HG02938 (cell line): ENCODE measurements at regions not wholly inside any gene's neighbourhood (a gene's known extent, or its start where the extent isn't known, plus 50 kb on each side); places are given as distances from the start of the nearest gene placed in this dataset.
"Not testable (repeated sequence)": the region's sequence is repeated elsewhere in the genome, so short reads cannot be mapped to it uniquely, and the experiment has no call there.

ENCODE experiments used
- ATAC-seq: cut with Tn5 transposase; IDR thresholded peaks from one replicate; pipeline ENCODE4 v1.9.1; 2021; ENCODE audit warnings: mild to moderate bottlenecking, moderate library complexity; ENCODE audit not compliant: unreplicated experiment

DNA sequence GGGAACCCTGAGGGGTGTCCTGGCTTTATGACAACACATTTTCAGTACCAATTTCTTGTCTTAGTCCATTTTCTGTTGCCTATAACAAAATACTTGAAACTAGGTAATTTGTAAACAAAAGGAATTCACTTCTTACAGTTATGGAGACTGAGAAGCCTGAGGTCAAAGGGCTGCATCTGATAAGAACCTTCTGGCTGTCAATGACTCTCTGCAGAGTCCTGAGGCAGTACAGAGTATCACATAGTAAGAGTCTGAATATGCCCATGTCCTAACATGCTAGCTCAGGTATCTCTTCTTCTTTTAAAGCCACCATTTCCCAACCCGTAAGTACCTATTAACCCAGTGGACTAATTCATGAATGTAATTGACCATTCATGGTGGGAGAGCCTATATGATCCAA lies 1458.6 kb upstream of the EYS start:
- ATAC-seq = no peak

- ATAC-seq = no peak
These were observed 1453.8 kb upstream of the EYS start for GRCh38 chr6:67160820-67161219.

GRCh38 chr6:67141005-67141404 lies 1434.0 kb upstream of the EYS start:
- no peak for ATAC-seq

DNA sequence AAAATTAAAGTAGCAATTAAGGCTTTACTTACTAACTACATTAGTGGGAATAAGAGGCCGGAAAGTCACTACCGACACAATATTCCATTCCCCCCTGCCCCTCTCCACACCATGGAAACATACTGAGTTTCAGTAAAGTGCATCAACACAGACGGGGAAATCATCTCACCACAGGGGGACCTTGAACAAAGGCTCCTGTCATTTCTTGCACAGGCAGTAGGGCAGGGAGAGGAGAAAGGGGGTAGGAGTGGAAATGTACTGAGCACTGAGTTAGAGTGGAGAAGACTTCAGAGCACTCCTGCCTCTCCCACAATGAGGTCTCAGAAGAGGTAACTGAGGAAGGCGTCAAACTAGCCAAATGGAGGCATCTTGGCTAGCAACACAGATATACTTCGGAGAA lies 1426.9 kb upstream of the EYS start:
- ATAC-seq = no peak

- ATAC-seq = no peak
These were observed 1424.8 kb upstream of the EYS start for GRCh38 chr6:67131827-67132226.

DNA sequence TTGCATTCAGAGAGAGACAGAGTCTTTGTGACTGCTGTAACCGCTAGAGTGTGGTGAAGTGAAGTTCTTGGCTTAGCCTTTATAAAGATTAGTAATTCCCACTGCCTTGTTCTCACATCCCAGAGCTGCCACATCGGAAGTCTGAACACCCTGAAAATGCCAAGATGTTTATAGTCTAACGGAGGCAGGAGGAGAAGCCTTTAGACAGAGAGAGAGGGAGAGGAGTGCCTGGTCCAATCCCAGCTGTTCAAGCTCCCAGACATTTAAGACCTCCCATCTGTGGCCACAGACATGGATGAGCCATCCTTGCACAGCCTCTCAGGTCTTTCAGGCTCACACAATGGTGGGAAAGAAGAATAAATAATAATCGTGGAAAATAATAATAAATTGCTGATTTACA lies 1422.8 kb upstream of the EYS start:
- ATAC-seq = no peak

- ATAC-seq = no peak
These were observed 1420.0 kb upstream of the EYS start for GRCh38 chr6:67127041-67127440.

DNA sequence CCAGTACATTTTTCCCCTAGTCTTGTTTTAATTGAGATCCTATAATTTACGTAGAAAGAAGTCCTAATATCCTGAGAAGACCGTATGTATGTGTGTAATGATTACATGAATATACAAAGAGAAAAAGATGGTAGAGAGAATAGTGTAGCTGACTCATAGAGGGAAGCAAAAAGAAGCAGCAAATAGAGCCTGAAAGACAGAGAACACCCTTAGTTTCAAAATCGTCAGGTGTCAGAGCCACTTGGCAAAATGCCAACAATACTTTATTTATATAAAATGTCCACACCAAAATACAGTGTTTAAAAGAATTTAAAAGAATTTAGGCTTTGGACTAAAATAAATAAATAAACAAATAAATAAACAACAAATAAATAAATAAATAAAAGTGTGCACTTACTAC lies 1414.1 kb upstream of the EYS start:
- no peak for ATAC-seq

GRCh38 chr6:67112120-67112519 lies 1405.1 kb upstream of the EYS start:
- no peak for ATAC-seq

GRCh38 chr6:67102743-67103142 lies 1395.7 kb upstream of the EYS start:
- no peak for ATAC-seq

DNA sequence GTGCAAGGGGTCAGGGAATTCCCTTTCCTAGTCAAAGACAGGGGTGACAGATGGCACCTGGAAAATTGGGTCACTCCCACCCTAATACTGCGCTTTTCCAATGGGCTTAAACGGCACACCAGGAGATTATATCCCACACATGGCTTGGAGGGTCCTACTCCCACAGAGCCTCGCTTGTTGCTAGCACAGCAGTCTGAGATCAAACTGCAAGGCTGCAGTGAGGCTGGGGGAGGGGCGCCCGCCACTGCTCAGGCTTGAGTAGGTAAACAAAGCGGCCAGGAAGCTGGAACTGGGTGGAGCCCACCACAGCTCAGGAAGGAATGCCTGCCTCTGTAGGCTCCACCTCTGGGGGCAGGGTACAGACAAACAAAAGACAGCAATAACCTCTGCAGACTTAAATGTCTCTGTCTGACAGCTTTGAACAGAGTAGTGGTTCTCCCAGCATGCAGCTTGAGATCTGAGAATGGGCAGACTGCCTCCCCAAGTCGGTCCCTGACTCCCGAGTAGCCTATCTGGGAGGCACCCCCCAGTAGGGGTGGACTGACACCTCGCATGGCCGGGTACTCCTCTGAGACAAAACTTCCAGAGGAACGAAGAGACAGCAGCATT lies 1388.7 kb upstream of the EYS start:
- ATAC-seq = not testable (repeated sequence)

GRCh38 chr6:67094431-67094946 lies 1387.5 kb upstream of the EYS start:
- ATAC-seq = no peak

GRCh38 chr6:67073938-67074337 lies 1366.9 kb upstream of the EYS start:
- no peak for ATAC-seq

DNA sequence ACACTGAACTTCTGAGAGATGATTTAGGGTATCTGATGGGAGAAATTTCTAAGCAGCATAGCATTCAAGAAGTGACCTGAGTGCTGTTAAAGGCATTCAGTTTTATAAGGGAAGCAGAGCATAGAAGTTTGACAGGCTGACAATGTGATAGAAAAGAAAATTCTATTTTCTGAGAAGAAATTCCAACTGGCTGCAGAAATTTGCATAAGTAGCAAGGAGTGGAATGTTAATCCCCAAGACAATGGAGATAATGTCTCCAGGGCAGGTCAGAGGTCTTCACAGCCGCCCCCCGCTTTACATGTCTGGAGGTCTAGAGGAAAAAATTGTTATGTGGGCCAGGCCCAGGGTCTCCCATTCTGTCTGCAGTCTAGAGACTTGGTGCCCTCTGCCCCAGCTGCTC lies 1361.8 kb upstream of the EYS start:
- ATAC-seq = no peak

DNA sequence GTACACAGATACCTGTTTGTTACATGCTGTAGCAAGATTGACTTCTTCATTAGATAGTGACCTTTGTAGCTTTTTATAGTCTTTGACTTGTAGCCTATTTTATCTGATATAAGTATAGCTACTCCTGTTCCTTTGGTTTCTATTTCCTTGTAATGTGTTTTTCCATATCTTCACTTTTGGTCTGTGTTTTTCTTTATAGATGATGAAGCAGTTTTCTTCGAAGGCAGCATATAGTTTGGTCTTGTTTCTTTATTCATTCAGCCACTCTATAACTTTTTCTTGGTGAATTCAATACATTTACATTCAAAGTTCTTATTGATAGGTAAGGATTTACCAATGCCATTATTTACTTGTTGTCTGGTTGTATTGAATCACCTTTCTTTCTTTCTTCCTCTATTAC lies 1357.3 kb upstream of the EYS start:
- ATAC-seq = no peak

- no peak for ATAC-seq
These were observed 1341.0 kb upstream of the EYS start for GRCh38 chr6:67047996-67048395.

DNA sequence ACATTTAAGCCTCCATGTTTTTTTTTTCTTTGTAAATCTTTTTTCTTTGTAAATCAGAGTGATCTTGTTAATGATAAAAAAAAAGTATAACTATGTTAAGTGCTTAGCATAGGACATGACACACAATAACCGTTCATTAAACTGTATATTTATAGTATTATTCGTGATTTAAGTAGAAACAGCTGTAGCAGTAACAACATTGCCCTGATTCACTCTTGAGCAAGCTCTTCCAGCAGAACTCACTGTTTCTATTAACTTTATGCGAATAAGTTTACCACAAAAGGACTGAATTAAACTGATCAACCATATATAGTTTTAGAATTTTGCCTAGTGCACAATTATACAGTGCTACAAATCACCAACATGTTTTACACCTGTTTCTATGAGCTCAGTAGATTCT lies 1338.0 kb upstream of the EYS start:
- ATAC-seq = no peak

DNA sequence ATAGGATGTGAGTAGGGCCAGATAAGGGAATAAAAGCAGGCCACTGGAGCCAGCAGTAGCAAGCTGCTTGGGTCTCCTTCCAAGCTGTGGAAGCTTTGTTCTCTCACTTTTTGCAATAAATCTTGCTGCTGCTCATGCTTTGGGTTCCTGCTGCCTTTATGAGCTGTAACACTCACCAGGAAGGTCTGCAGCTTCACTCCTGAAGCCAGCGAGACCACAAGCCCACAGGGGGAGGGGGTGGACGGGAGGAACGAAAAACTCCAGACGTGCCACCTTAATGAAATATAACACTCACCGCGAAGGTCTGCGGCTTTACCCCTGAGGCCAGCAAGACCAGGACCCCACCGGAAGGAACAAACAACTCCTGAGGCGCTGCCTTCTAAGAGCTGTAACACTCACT lies 1324.4 kb upstream of the EYS start:
- no peak for ATAC-seq

- ATAC-seq = no peak
These were observed 1323.8 kb upstream of the EYS start for GRCh38 chr6:67030861-67031260.

- ATAC-seq = no peak
These were observed 1310.0 kb upstream of the EYS start for GRCh38 chr6:67016921-67017460.

GRCh38 chr6:67011441-67011840 lies 1304.4 kb upstream of the EYS start:
- no peak for ATAC-seq

DNA sequence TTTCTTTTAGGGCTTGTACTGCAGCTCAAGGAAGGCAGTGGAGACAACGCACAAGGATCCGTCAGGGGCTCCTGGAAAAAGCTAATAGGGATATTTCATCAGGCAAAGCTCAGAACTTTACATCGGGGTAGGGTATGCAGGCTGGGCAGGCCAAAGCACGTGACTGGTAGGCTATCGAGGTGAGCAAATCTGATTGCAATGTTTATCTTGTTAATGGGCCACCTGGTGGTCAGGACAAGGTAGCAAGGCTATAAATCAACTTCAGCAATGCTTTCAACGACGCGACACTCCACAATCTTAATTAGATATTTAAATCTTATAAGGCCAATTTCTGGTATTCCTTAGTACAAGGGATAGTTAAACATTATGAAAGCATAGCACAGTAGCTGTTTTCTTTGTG lies 1302.8 kb upstream of the EYS start:
- ATAC-seq = no peak

GRCh38 chr6:67003844-67004243 lies 1296.8 kb upstream of the EYS start:
- ATAC-seq = no peak
